Endothelial cell of umbilical vein (primary cell): ENCODE measurements at regions not wholly inside any gene's neighbourhood (a gene's known extent, or its start where the extent isn't known, plus 50 kb on each side); places are given as distances from the start of the nearest gene placed in this dataset.

ENCODE experiments used
- BruUV-seq: library from RNA; stranded (reverse); fragments of 400-500 nt; replicated peaks from 2 replicates; lab custom pipeline; 2021; lab: Mats Ljungman, UMichigan
- CTCF ChIA-PET: fragments of 300-600, 350-600 bp; sonication (Branson Sonifier 250); formaldehyde crosslinking; loops from one replicate; lab custom pipeline; 2021; ENCODE audit warnings: antibody characterized with exemption, inconsistent platforms; lab: Charles Lee
- POLR2A ChIA-PET: fragments of 300-600, 350-600 bp; sonication (Branson Sonifier 250); formaldehyde crosslinking; loops from one replicate; lab custom pipeline; 2021; ENCODE audit warnings: antibody characterized with exemption, inconsistent platforms; lab: Charles Lee
- DNase-seq: peaks from one replicate; pipeline ENCODE4 v3.0.0-alpha.2; 2011; ENCODE audit warnings: low read depth, low spot score
- FAIRE-seq: peaks from 2 replicates; lab custom pipeline; 2011; peaks lifted over from hg19 to GRCh38; lab: Jason Lieb, UNC
- H2AFZ ChIP-seq: 2 replicates; pipeline ENCODE4 v1.6.0; 2012; ENCODE audit warnings: low read depth, low read length, control low read depth, inconsistent platforms
- H3K27ac ChIP-seq: 2 replicates; pipeline ENCODE4 v1.5.1; 2011; ENCODE audit warnings: low read depth, mild to moderate bottlenecking, control low read depth, low read length, moderate library complexity; ENCODE audit not compliant: insufficient read depth
- H3K27me3 ChIP-seq, 2 experiments: 2 replicates each; pipeline versions ENCODE4 v1.6.0 to v1.6.1; 2011; ENCODE audit warnings: low read length in 2 of 2, mixed read lengths in 1 of 2; ENCODE audit not compliant: control insufficient read depth in 2 of 2, insufficient read depth in 2 of 2
- H3K36me3 ChIP-seq, 2 experiments: 2 replicates in 1 of 2; 3 replicates in 1 of 2; pipeline ENCODE4 v1.5.1; 2011; ENCODE audit warnings: low read length in 2 of 2, mild to moderate bottlenecking in 1 of 2, moderate library complexity in 1 of 2; ENCODE audit not compliant: control insufficient read depth in 2 of 2, insufficient read depth in 2 of 2; ENCODE audit errors: extremely low read depth in 1 of 2
- H3K4me1 ChIP-seq: 3 replicates; pipeline ENCODE4 v1.5.1; 2011; ENCODE audit warnings: mild to moderate bottlenecking, low read length; ENCODE audit not compliant: control insufficient read depth, insufficient read depth; ENCODE audit errors: extremely low read depth
- H3K4me2 ChIP-seq: 2 replicates; pipeline ENCODE4 v1.6.1; 2011; ENCODE audit warnings: low read length, control low read depth, mixed read lengths; ENCODE audit not compliant: insufficient read depth
- H3K4me3 ChIP-seq, 3 experiments: fragments of 200-600 bp in 1 of 3; sonication (generic), shearing (Covaris generic) in 1 of 3; replicated peaks in 1 of 3; 2 replicates each; pipeline ENCODE4 v1.5.1; 2011 to 2016; ENCODE audit warnings: control low read depth in 3 of 3, low read length in 3 of 3, mild to moderate bottlenecking in 2 of 3, inconsistent platforms in 1 of 3, low read depth in 1 of 3, moderate library complexity in 1 of 3; ENCODE audit not compliant: insufficient read depth in 1 of 3
- H3K79me2 ChIP-seq: 2 replicates; pipeline ENCODE4 v1.6.0; 2012; ENCODE audit warnings: low read length, inconsistent platforms; ENCODE audit not compliant: control insufficient read depth, insufficient read depth
- H3K9ac ChIP-seq: replicated peaks from 2 replicates; pipeline ENCODE3; 2011; ENCODE audit warnings: low read length, control low read depth; ENCODE audit not compliant: insufficient read depth; ENCODE audit errors: extremely low read depth
- H3K9me1 ChIP-seq: replicated peaks from 3 replicates; pipeline ENCODE4 v1.6.0; 2011; ENCODE audit warnings: mild to moderate bottlenecking, low read length; ENCODE audit not compliant: control insufficient read depth, insufficient read depth; ENCODE audit errors: extremely low read depth
- H3K9me3 ChIP-seq: replicated peaks from 2 replicates; pipeline ENCODE4 v1.5.1; 2012; ENCODE audit warnings: low read length, inconsistent platforms; ENCODE audit not compliant: control insufficient read depth, insufficient read depth
- H4K20me1 ChIP-seq: replicated peaks from 2 replicates; pipeline ENCODE3; 2011; ENCODE audit warnings: mild to moderate bottlenecking, low read length; ENCODE audit not compliant: control insufficient read depth, insufficient read depth; ENCODE audit errors: extremely low read depth
- EZH2 ChIP-seq: IDR thresholded peaks from 2 replicates; pipeline ENCODE4 v1.6.1; 2012; ENCODE audit warnings: borderline replicate concordance, low read depth, mild to moderate bottlenecking, moderate library complexity, low read length, inconsistent platforms; ENCODE audit not compliant: severe bottlenecking
- FOS ChIP-seq: IDR thresholded peaks from 2 replicates; pipeline ENCODE4 v1.6.1; 2011; ENCODE audit warnings: mild to moderate bottlenecking, low read length, moderate library complexity, borderline replicate concordance; ENCODE audit not compliant: insufficient read depth
- JUN ChIP-seq: IDR thresholded peaks from 2 replicates; pipeline ENCODE4 v1.6.1; 2011; ENCODE audit warnings: borderline replicate concordance, low read depth; ENCODE audit not compliant: insufficient read length, insufficient read depth
- MYC ChIP-seq: IDR thresholded peaks from one replicate; pipeline ENCODE4 v1.6.1; 2011; ENCODE audit warnings: mild to moderate bottlenecking, low read depth, low read length
- POLR2A ChIP-seq: IDR thresholded peaks from 2 replicates; pipeline ENCODE4 v1.6.1; 2012; ENCODE audit warnings: low read depth, mild to moderate bottlenecking, control low read depth, low read length
- POLR2AphosphoS5 ChIP-seq: IDR thresholded peaks from 2 replicates; pipeline ENCODE4 v1.6.1; 2012; ENCODE audit warnings: low read depth, mild to moderate bottlenecking, control low read depth, low read length, moderate library complexity; ENCODE audit not compliant: insufficient read depth
- dilution Hi-C: fragments of 300-500 bp; cut with MboI; formaldehyde crosslinking; loops from one replicate; pipeline ENCODE4 v1.15.0; 2019; ENCODE audit warnings: low sequenced_read_pairs; ENCODE audit not compliant: extremely low pct_ligation_motif_present
- intact Hi-C: fragments of 100-400 bp; cut with micrococcal nuclease; formaldehyde crosslinking; loops from one replicate; pipeline ENCODE4 v1.10.0; 2022
- TF ChIP-seq, protein P1 (sequence below), 2 donors: IDR thresholded peaks; 1 replicate in 1 of 2; 2 replicates in 1 of 2; pipeline ENCODE4 v1.5.1; 2011; ENCODE audit warnings: low read length in 2 of 2, mild to moderate bottlenecking in 2 of 2, moderate library complexity in 2 of 2, control low read depth in 1 of 2, inconsistent platforms in 1 of 2, low read depth in 1 of 2; ENCODE audit not compliant: insufficient read depth in 1 of 2; ENCODE audit errors: extremely low read depth in 1 of 2

DNA sequence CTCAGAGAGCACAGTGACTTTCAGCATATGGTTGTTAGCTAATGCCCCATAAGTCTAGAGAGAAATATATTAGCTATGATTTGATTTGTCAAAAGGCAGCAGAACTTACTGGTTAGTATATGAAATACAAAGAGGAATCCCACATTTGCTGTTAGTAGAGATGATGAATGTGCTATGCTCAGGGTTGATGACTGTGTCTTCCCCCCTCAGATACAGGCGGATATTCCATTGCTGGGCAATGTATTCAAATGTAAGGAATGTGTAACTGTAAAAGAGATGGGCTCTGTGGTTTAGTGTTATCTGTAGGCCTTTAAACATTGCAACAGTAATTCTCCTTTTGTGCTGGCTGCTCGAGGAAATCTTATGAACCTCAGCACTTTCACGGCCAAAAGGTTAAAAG lies 528.9 kb upstream of the ARX start:
- CTCF ChIA-PET: no interaction called here
- POLR2A ChIA-PET: no interaction called here
- Histone ChIP-seq H3K9ac (no peak overlapping the region), H3K27ac (no peak overlapping the region), H3K4me1 (no peaks in the 10 kb centered on the region), H3K9me1 (no peaks in the 10 kb centered on the region), H3K4me3 (no peak overlapping the region), H4K20me1 (no peaks in the 10 kb centered on the region), H3K27me3 (no peaks in the 10 kb centered on the region), H2AFZ (no peak overlapping the region), H3K9me3 (no peaks in the 10 kb centered on the region), H3K36me3 (no peaks in the 10 kb centered on the region), H3K4me2 (no peak overlapping the region), H3K79me2 (no peaks in the 10 kb centered on the region)
- dilution Hi-C loops: no loop called here
- FAIRE-seq: no peak
- intact Hi-C loops: no loop called here
- no peak for DNase-seq
- BruUV-seq: no TSS peak
- TF ChIP-seq, protein P1, sequence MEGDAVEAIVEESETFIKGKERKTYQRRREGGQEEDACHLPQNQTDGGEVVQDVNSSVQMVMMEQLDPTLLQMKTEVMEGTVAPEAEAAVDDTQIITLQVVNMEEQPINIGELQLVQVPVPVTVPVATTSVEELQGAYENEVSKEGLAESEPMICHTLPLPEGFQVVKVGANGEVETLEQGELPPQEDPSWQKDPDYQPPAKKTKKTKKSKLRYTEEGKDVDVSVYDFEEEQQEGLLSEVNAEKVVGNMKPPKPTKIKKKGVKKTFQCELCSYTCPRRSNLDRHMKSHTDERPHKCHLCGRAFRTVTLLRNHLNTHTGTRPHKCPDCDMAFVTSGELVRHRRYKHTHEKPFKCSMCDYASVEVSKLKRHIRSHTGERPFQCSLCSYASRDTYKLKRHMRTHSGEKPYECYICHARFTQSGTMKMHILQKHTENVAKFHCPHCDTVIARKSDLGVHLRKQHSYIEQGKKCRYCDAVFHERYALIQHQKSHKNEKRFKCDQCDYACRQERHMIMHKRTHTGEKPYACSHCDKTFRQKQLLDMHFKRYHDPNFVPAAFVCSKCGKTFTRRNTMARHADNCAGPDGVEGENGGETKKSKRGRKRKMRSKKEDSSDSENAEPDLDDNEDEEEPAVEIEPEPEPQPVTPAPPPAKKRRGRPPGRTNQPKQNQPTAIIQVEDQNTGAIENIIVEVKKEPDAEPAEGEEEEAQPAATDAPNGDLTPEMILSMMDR (IDR thresholded peaks at IDR 0.05; ENCODE audit: extremely low read depth in 1 of 2, insufficient read depth in 1 of 2, low read depth in 1 of 2, low read length in 2 of 2): no peak
- TF ChIP-seq POLR2A: no peak
- TF ChIP-seq FOS: no peak
- no peak for TF ChIP-seq MYC
- no peak for TF ChIP-seq POLR2AphosphoS5
- no peak for TF ChIP-seq JUN
- no peak for TF ChIP-seq EZH2

- Histone ChIP-seq H3K36me3 (no peaks in the 10 kb centered on the region), H2AFZ (peak overlapping the region; percentile 26), H3K9me1 (no peaks in the 10 kb centered on the region), H3K9me3 (no peaks in the 10 kb centered on the region), H3K27me3 (no peaks in the 10 kb centered on the region), H4K20me1 (no peaks in the 10 kb centered on the region), H3K79me2 (no peaks in the 10 kb centered on the region), H3K4me2 (no peak overlapping the region), H3K4me1 (no peaks in the 10 kb centered on the region), H3K27ac (no peak overlapping the region), H3K9ac (no peak overlapping the region), H3K4me3 (no peak overlapping the region)
- dilution Hi-C loops (no loop called here), intact Hi-C loops (no loop called here)
- no peak for FAIRE-seq
- no TSS peak for BruUV-seq
- ChIA-PET CTCF (no interaction called here), POLR2A (no interaction called here)
- no peak for DNase-seq
- TF ChIP-seq FOS (peak; percentile 29), POLR2AphosphoS5 (no peak)
Measured at GRCh38 chrX:25548811-25549210, 533.0 kb upstream of the ARX start.
